GM18499 (cell line): ENCODE measurements at regions not wholly inside any gene's neighbourhood (a gene's known extent, or its start where the extent isn't known, plus 50 kb on each side); places are given as distances from the start of the nearest gene placed in this dataset.
"Not testable (repeated sequence)": the region's sequence is repeated elsewhere in the genome, so short reads cannot be mapped to it uniquely, and the experiment has no call there.

Experiments used
- ATAC-seq: cut with Tn5 transposase; IDR thresholded peaks from one replicate; pipeline ENCODE4 v1.9.1; 2021; ENCODE audit warnings: moderate number of reproducible peaks; ENCODE audit not compliant: insufficient read depth, unreplicated experiment

DNA sequence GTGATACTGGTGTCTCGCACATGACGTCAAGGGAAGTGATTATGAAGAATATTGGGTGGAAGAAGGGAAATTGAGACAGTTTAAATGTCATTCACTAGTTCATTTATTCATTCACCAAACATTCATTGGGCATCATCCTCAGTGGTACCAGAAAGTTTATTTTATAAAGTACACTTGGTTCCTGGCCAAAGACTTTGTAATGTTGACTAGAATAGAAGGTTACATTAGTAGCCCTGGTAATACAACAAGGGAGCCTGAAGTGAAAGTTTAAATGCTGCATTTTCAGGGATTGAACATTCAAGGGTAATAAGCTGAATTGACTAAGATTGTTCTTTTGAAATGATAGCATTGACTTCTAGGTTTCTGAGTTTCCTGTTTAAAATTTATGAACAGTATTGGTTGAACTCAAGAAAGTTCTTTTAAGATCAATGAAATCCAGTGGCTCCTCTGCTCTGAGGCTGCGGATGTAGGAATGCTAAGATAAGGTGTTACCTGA, 236.8 kb upstream of the BTG1 start:
- ATAC-seq = no peak

GRCh38 chr12:92381856-92382255, 236.2 kb upstream of the BTG1 start:
- no peak for ATAC-seq

GRCh38 chr12:92378682-92379479, 233.2 kb upstream of the BTG1 start:
- ATAC-seq = no peak

DNA sequence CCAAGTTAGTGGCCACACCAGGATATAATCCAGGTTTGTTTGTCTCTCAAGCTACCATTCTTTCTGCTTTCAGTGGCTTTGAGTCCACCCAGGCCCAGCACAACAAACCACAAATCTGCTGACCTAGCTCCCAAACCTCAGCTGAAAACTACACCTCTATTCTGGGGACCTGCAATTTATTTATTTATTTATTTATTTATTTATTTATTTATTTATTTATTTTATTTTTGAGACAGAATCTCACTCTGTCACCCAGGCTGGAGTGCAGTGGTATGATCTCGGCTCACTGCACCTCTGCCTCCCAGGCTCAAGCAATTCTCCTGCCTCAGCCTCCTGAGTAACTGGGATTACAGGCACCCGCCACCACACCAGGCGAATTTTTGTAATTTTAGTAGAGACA, 229.9 kb upstream of the BTG1 start:
- ATAC-seq = not testable (repeated sequence)

DNA sequence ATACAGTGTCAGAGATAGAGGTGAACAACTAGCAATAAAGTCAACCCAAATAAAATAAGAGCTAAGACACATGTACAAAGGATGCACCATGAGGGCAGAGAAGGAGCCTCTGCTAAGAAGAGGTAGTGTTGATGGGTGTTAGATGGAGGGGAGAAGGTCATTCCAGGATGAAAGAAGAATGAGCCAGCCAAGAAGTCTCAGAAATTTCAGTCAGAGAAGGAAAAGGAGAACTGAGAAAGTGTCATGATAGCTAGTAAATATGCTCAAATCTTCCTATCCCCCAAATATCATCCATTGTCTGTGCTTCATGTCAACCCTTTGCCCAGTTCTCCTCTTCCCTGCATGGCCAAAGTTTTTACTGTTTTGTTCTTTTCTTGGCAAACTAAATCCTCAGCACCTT, 225.2 kb upstream of the BTG1 start:
- no peak for ATAC-seq

DNA sequence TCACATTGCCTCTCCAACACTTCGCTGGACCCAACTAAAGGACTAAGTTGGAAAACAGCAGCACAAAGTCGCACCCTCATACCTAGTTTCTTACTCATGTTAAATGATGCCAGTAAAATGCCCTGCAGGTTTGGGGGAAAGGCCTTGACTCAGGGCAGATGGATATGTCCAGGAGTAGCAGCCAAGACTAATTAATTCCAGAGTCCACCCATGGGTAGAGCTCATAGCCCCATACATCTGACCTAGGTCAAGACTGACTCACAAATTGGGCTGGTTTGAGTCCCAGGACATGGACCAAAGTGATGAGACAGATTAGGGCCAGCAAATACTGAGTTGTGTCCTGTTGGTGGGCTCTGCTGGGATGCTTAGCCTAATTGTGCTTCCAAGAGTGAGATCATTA, 224.0 kb upstream of the BTG1 start:
- no peak for ATAC-seq

DNA sequence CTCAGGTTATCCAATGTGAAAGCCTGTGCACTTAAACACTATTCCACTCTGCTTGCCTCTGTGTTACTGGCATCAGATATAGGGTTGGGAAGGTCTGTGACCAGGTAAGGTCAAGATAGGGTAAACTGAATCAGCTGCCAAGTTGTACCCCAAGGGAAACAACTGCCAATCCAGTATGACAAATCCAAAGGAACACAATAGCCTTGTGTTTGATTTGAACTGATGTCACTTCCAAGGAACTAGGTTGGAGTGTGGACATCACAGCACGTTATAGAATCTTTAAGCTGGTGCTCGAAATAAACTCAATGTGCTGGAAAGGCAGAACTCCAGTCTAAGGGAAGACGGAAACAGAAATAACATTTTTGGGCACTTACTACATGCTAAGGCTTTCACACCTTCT, 223.4 kb upstream of the BTG1 start:
- ATAC-seq = no peak

DNA sequence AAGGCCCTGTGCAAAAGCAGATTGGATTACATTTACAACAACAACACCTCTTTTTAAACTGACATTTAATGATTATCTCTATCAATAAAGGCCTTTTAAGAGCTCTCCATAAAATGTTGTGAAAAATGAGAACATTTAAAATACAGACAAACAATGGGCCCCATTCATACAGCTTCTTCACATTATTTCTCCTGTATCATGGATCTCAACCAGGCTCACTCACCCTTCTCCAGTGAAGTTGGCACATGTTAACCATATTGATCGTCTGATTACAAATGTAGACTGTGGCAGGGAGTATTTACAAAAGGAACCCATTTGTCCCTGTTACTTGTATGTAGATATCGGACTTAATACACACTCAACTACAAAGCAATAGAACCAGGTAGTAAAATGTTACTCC, 220.2 kb upstream of the BTG1 start:
- no peak for ATAC-seq

DNA sequence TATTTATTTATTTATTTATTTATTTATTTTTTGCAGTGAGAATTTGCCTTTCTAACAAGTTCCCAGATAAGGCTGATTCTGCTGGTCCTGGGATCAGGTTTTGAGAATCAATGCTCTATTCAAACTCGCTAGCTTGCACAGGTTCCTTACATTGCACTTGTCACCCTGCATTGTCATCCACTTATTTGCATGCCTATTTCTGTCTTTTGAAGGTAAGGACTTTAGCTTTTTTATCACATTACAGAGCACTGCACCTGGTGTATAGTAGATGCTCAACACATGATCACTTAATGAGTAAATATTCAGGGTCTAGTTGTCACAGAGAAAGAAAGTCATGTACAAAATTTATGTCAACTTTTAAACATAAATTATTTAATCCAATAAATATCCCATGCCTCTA, 219.7 kb upstream of the BTG1 start:
- ATAC-seq = no peak

DNA sequence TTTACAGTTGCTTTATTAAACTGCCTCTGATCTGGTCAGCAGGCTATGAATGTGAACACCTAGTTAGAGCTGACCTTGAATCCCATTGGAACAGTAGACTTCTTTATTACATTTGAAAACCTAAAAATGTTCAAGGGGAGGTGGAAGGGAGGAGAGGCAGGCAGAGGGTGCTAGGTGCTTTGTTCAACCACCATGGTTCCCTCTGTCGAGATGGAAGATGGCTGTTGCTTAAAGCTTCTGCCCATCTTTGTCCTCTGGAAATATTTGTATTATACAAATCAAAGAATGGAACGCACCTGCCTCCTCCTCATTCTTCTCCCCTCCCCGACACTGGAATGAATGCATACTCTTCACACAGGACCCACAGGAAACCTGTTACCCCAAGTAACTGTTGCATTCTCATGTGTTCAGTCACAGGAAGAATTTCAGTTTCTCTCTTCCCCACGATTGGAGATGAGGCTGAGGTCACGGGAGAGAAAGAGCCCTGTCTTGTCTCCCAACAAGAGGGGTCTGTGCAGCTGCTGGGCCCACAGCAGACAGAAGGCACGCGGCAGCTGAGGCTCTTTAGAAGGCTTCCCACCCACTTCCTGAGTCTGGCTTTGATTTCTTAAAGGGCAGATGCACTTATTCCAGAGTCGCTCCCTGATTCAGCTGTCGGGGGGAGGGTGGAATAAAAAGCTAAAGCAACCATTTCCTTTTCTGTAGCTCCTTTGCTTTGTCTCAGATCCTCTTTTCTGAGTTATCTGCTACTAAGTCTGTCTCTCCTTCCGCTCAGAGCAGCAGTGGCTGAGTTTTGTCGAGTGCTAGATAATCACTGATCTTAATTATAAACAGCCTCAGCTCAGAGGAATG, 217.9 kb upstream of the BTG1 start:
- ATAC-seq = peak; percentile 45

GRCh38 chr12:92362785-92363184, 217.1 kb upstream of the BTG1 start:
- peak; percentile 37 for ATAC-seq

GRCh38 chr12:92362126-92362525, 216.5 kb upstream of the BTG1 start:
- ATAC-seq = no peak

DNA sequence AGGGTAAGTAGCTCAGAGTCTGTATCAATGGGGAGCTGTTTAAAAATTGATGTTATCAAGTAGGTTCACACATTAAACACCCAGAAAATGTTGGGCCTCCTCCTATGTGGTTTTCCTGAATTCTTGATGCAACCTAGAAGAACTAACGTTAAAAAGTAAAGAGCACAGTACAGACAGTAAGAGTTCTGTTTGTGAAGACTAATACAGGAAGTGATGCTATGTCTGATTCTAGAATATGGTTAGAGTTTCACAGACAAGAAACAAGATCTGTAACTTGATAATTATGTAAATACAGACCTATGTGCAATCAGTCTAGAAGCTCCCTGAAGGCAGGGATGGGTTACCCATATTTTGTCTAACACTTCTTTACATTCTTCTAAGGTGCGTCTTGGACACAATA, 214.9 kb upstream of the BTG1 start:
- no peak for ATAC-seq

DNA sequence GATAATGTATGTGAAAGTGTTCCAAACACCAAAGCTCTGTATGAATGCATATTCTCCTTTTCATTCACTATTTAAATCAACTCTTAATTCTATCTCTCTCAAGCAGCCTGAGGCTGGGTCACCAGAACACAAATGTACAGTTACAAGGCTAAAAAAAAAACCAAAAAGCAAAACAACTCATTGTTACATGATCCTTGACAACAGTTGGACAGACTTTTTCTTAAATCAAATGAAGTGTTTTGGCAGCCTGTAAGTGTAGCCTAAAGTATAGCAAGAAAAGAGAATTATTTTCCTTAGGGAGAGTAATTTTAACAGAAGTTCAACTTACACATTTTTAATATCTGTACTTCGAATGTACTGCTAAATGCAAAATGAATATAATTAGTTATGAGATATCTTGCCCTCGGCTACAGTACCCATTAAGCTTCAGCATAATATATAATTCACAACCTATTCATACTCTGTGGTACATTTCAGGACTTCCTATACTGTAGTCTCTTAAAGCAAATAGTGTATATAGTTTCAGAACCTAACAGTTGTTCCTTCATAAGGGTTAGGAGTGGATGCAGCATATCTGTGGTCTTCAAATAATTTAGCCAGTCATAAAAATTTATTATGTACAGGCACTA, 214.0 kb upstream of the BTG1 start:
- no peak for ATAC-seq

GRCh38 chr12:92357584-92358261, 212.1 kb upstream of the BTG1 start:
- no peak for ATAC-seq

DNA sequence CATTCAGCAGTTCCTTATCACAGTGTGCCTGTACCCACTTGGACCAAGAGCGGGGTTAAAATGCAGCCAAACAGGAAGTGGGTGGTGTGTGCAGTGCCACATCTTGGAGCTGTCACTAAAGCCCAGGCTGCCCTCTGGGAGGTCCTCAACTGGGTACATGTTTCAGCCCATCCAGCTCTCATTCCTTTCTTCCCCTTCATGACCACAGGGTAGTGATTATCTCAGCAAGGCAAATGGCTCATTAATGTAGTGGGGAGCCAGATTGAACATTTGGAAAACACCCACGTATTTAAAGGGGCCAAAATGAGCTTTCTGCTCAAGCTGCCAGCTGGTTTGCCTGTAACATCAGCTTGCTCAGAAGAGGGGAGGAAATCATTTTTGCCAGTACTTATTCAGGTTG, 210.8 kb upstream of the BTG1 start:
- no peak for ATAC-seq

GRCh38 chr12:92349635-92350034, 204.0 kb upstream of the BTG1 start:
- no peak for ATAC-seq

- ATAC-seq = no peak
Observed at GRCh38 chr12:92342574-92342973, 196.9 kb upstream of the BTG1 start.

- no peak for ATAC-seq
Observed at GRCh38 chr12:92341065-92341668, 195.5 kb upstream of the BTG1 start.

GRCh38 chr12:92340441-92341064, 194.9 kb upstream of the BTG1 start:
- ATAC-seq = no peak
